ENCODE measurements at regions not wholly inside any gene's neighbourhood (a gene's known extent, or its start where the extent isn't known, plus 50 kb on each side); places are given as distances from the start of the nearest gene placed in this dataset.

- Histone ChIP-seq H3K9me3 (ENCODE audit: insufficient read depth, low read length) (no peaks in the 10 kb centered on the region), H3K4me3 (ENCODE audit: insufficient read depth, low read length, poor library complexity, severe bottlenecking) (no peak overlapping the region), H4K20me1 (ENCODE audit: low read depth, low read length) (no peaks in the 10 kb centered on the region), H2AFZ (ENCODE audit: low read depth, low read length, severe bottlenecking) (no peak overlapping the region), H3F3A (ENCODE audit: insufficient read depth) (no peaks in the 10 kb centered on the region), H3K27me3 (ENCODE audit: low read length) (no peaks in the 10 kb centered on the region), H3K79me2 (ENCODE audit: insufficient read depth, low read length) (no peaks in the 10 kb centered on the region), H3K9ac (ENCODE audit: low read length) (no peak overlapping the region), H3K36me3 (ENCODE audit: low read length) (no peaks in the 10 kb centered on the region), H3K9me2 (replicated peaks; ENCODE audit: insufficient read depth, low read length) (no peaks in the 10 kb centered on the region), H3K27ac (ENCODE audit: low read depth, low read length) (no peak overlapping the region), H3K4me2 (ENCODE audit: low read depth, low read length, poor library complexity, severe bottlenecking) (no peak overlapping the region)
- TF ChIP-seq EZH2phosphoT487 (conservative IDR thresholded peaks at IDR 0.05; ENCODE audit: low read length), result no peak
- TF ChIP-seq, protein P1, sequence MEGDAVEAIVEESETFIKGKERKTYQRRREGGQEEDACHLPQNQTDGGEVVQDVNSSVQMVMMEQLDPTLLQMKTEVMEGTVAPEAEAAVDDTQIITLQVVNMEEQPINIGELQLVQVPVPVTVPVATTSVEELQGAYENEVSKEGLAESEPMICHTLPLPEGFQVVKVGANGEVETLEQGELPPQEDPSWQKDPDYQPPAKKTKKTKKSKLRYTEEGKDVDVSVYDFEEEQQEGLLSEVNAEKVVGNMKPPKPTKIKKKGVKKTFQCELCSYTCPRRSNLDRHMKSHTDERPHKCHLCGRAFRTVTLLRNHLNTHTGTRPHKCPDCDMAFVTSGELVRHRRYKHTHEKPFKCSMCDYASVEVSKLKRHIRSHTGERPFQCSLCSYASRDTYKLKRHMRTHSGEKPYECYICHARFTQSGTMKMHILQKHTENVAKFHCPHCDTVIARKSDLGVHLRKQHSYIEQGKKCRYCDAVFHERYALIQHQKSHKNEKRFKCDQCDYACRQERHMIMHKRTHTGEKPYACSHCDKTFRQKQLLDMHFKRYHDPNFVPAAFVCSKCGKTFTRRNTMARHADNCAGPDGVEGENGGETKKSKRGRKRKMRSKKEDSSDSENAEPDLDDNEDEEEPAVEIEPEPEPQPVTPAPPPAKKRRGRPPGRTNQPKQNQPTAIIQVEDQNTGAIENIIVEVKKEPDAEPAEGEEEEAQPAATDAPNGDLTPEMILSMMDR (IDR thresholded peaks at IDR 0.05; ENCODE audit: insufficient read depth, low read length, poor library complexity, severe bottlenecking), result no peak
These were observed 171.5 kb upstream of the IL12A start for GRCh38 chr3:159817126-159817525.

DNA sequence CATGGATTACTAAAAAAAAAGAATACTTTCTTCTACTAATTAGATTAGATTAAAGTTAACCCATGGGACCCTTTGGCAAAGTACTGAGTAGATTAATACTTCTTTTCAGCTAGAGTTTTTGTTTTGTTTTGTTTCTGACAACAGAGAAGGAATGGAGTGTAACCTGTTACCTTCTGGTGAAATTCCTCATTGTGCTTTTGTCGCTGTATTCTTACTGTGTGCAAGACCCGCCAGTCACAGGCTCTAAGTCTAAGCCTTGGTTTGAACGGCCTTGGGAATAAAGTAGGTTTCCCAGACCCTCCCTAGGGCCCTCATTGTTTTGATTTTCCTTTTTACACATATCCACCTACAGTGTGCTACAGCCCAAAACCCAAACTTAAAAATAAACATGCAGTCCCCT, 171.1 kb upstream of the IL12A start:
- H3K27me3 ChIP-seq (ENCODE audit: low read length), result no peaks in the 10 kb centered on the region
- TF ChIP-seq EZH2phosphoT487 (conservative IDR thresholded peaks at IDR 0.05; ENCODE audit: low read length), result no peak
- no peak overlapping the region for H3K27ac ChIP-seq (ENCODE audit: low read depth, low read length)
- H3K4me2 ChIP-seq (ENCODE audit: low read depth, low read length, poor library complexity, severe bottlenecking), result no peak overlapping the region
- no peaks in the 10 kb centered on the region for H3K9me3 ChIP-seq (ENCODE audit: insufficient read depth, low read length)
- H3K4me3 ChIP-seq (ENCODE audit: insufficient read depth, low read length, poor library complexity, severe bottlenecking), result no peak overlapping the region
- H3K9ac ChIP-seq (ENCODE audit: low read length), result no peak overlapping the region
- no peaks in the 10 kb centered on the region for H3K36me3 ChIP-seq (ENCODE audit: low read length)
- H2AFZ ChIP-seq (ENCODE audit: low read depth, low read length, severe bottlenecking), result no peak overlapping the region
- no peaks in the 10 kb centered on the region for H3K9me2 ChIP-seq (replicated peaks; ENCODE audit: insufficient read depth, low read length)
- H4K20me1 ChIP-seq (ENCODE audit: low read depth, low read length), result no peaks in the 10 kb centered on the region
- no peaks in the 10 kb centered on the region for H3K79me2 ChIP-seq (ENCODE audit: insufficient read depth, low read length)
- H3F3A ChIP-seq (ENCODE audit: insufficient read depth), result no peaks in the 10 kb centered on the region

DNA sequence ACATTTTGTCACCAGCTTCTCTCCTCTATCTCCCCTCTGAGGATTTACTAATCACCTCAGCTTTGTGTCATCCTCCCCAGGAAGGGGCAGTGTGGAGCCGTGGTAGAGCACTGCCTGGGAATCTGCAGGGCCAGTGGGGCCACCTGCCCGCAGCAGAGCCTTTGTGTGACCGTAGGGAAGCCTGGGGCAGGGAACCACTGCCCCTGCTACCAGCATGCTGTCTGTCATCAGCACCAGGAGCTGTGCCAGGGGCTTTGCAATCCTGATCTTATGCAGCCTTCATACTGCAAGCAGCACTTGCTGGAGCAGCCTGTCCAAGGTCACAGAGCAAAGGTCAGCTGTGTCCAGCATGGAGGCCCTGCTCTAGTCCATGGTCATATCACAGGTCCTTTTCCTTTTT, 170.2 kb upstream of the IL12A start:
- no peak for TF ChIP-seq EZH2phosphoT487 (conservative IDR thresholded peaks at IDR 0.05; ENCODE audit: low read length)
- TF ChIP-seq, protein P1 (IDR thresholded peaks at IDR 0.05; ENCODE audit: insufficient read depth, low read length, poor library complexity, severe bottlenecking), result no peak
- H4K20me1 ChIP-seq (ENCODE audit: low read depth, low read length), result no peaks in the 10 kb centered on the region
- no peaks in the 10 kb centered on the region for H3K9me2 ChIP-seq (replicated peaks; ENCODE audit: insufficient read depth, low read length)
- H3F3A ChIP-seq (ENCODE audit: insufficient read depth), result no peaks in the 10 kb centered on the region
- no peaks in the 10 kb centered on the region for H3K27me3 ChIP-seq (ENCODE audit: low read length)
- H2AFZ ChIP-seq (ENCODE audit: low read depth, low read length, severe bottlenecking), result no peak overlapping the region
- H3K27ac ChIP-seq (ENCODE audit: low read depth, low read length), result no peak overlapping the region
- H3K4me3 ChIP-seq (ENCODE audit: insufficient read depth, low read length, poor library complexity, severe bottlenecking), result no peak overlapping the region
- H3K9ac ChIP-seq (ENCODE audit: low read length), result no peak overlapping the region
- no peaks in the 10 kb centered on the region for H3K9me3 ChIP-seq (ENCODE audit: insufficient read depth, low read length)
- no peak overlapping the region for H3K4me2 ChIP-seq (ENCODE audit: low read depth, low read length, poor library complexity, severe bottlenecking)
- no peaks in the 10 kb centered on the region for H3K36me3 ChIP-seq (ENCODE audit: low read length)
- no peaks in the 10 kb centered on the region for H3K79me2 ChIP-seq (ENCODE audit: insufficient read depth, low read length)

DNA sequence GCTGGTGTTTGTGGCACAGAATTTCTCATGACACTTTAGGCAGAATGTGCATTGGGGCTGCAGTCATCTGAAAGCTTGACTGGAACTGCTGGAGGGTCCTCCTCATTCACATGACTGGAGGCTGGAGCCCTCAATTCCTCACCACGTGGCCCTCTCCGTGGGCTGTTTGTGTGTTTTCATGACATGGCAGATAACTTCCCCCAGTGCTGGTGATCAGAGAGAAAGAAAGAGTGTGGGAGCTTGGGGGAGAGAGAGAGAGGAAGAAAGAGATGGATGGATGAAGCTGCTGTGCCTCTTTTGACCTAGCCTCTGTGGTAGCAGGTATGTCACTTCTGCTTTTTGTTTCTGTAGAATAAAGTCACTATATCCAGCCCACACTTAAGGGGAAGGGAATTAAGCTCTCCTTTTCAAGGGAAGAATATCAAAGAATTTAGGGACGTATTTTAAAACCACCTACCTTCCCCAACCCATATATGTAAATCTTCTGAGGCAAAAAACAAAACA, 169.6 kb upstream of the IL12A start:
- Histone ChIP-seq H3K36me3 (ENCODE audit: low read length) (no peaks in the 10 kb centered on the region), H3K79me2 (ENCODE audit: insufficient read depth, low read length) (no peaks in the 10 kb centered on the region), H3K9me3 (ENCODE audit: insufficient read depth, low read length) (no peaks in the 10 kb centered on the region), H3K4me3 (ENCODE audit: insufficient read depth, low read length, poor library complexity, severe bottlenecking) (no peak overlapping the region), H3K9me2 (replicated peaks; ENCODE audit: insufficient read depth, low read length) (no peaks in the 10 kb centered on the region), H3K27ac (ENCODE audit: low read depth, low read length) (no peak overlapping the region), H3F3A (ENCODE audit: insufficient read depth) (no peaks in the 10 kb centered on the region), H3K9ac (ENCODE audit: low read length) (no peak overlapping the region), H4K20me1 (ENCODE audit: low read depth, low read length) (no peaks in the 10 kb centered on the region), H2AFZ (ENCODE audit: low read depth, low read length, severe bottlenecking) (no peak overlapping the region), H3K27me3 (ENCODE audit: low read length) (no peaks in the 10 kb centered on the region), H3K4me2 (ENCODE audit: low read depth, low read length, poor library complexity, severe bottlenecking) (no peak overlapping the region)
- TF ChIP-seq, protein P1 (IDR thresholded peaks at IDR 0.05; ENCODE audit: insufficient read depth, low read length, poor library complexity, severe bottlenecking), result no peak
- TF ChIP-seq EZH2phosphoT487 (conservative IDR thresholded peaks at IDR 0.05; ENCODE audit: low read length), result no peak

Measured in SU-DHL-6 (cell line).